ENCODE measurements at regions not wholly inside any gene's neighbourhood (a gene's known extent, or its start where the extent isn't known, plus 50 kb on each side); places are given as distances from the start of the nearest gene placed in this dataset.

GRCh38 chr5:171647904-171648260 lies 137.7 kb upstream of the SMIM23 start:
- no peak overlapping the region for H3K9ac ChIP-seq (ENCODE audit: low read length)
- no peaks in the 10 kb centered on the region for H3K36me3 ChIP-seq (ENCODE audit: insufficient read depth, low read length)
- no peaks in the 10 kb centered on the region for H3F3A ChIP-seq (ENCODE audit: insufficient read depth, low read length, poor library complexity, severe bottlenecking)
- no peak overlapping the region for H3K27ac ChIP-seq (ENCODE audit: low read length)
- H3K4me2 ChIP-seq (ENCODE audit: low read length) = no peak overlapping the region
- no peak overlapping the region for H3K4me3 ChIP-seq (ENCODE audit: low read length)
- H3K27me3 ChIP-seq (ENCODE audit: insufficient read depth, low read depth, low read length) = no peaks in the 10 kb centered on the region
- no peak overlapping the region for H2AFZ ChIP-seq (ENCODE audit: low read depth, low read length)
- H4K20me1 ChIP-seq (ENCODE audit: insufficient read depth) = no peaks in the 10 kb centered on the region
- no peak for TF ChIP-seq CTCF (IDR thresholded peaks at IDR 0.05; ENCODE audit: poor library complexity, severe bottlenecking)
- no peak for TF ChIP-seq POLR2AphosphoS5 (IDR thresholded peaks at IDR 0.05)
- no peaks in the 10 kb centered on the region for H3K9me3 ChIP-seq (ENCODE audit: low read length)
- no peaks in the 10 kb centered on the region for H3K9me2 ChIP-seq (ENCODE audit: insufficient read depth, low read length)
- no peaks in the 10 kb centered on the region for H3K79me2 ChIP-seq (replicated peaks; ENCODE audit: insufficient read depth, low read length)

- Histone ChIP-seq H3K4me3 (ENCODE audit: low read length) (no peak overlapping the region), H3K9me3 (ENCODE audit: low read length) (no peaks in the 10 kb centered on the region), H4K20me1 (ENCODE audit: insufficient read depth) (no peaks in the 10 kb centered on the region), H3K79me2 (replicated peaks; ENCODE audit: insufficient read depth, low read length) (no peaks in the 10 kb centered on the region), H3K9me2 (ENCODE audit: insufficient read depth, low read length) (no peaks in the 10 kb centered on the region), H3K4me2 (ENCODE audit: low read length) (no peak overlapping the region), H2AFZ (ENCODE audit: low read depth, low read length) (no peak overlapping the region), H3K27ac (ENCODE audit: low read length) (no peak overlapping the region), H3F3A (ENCODE audit: insufficient read depth, low read length, poor library complexity, severe bottlenecking) (no peaks in the 10 kb centered on the region), H3K36me3 (ENCODE audit: insufficient read depth, low read length) (no peaks in the 10 kb centered on the region), H3K9ac (ENCODE audit: low read length) (no peak overlapping the region), H3K27me3 (ENCODE audit: insufficient read depth, low read depth, low read length) (no peaks in the 10 kb centered on the region)
- no peak for TF ChIP-seq EP300 (conservative IDR thresholded peaks at IDR 0.05; ENCODE audit: poor library complexity, severe bottlenecking)
- TF ChIP-seq TAF1 (IDR thresholded peaks at IDR 0.05; ENCODE audit: low read depth) = no peak
- TF ChIP-seq SMC3 (conservative IDR thresholded peaks at IDR 0.05; ENCODE audit: poor library complexity) = no peak
- no peak for TF ChIP-seq REST (IDR thresholded peaks at IDR 0.05; ENCODE audit: borderline replicate concordance)
- no peak for TF ChIP-seq RAD21 (conservative IDR thresholded peaks at IDR 0.05)
- TF ChIP-seq CTCF (IDR thresholded peaks at IDR 0.05; ENCODE audit: poor library complexity, severe bottlenecking) = no peak
- no peak for TF ChIP-seq POLR2AphosphoS5 (IDR thresholded peaks at IDR 0.05)
- no peak for TF ChIP-seq MXI1 (conservative IDR thresholded peaks at IDR 0.05; ENCODE audit: poor library complexity, severe bottlenecking)
- no peak for TF ChIP-seq EZH2 (IDR thresholded peaks at IDR 0.05; ENCODE audit: borderline replicate concordance, insufficient read depth, low read length, poor library complexity, severe bottlenecking)
These were observed 137.1 kb upstream of the SMIM23 start for GRCh38 chr5:171648279-171649074.

All from neural cell (in vitro differentiated cells).